ENCODE measurements at regions not wholly inside any gene's neighbourhood (a gene's known extent, or its start where the extent isn't known, plus 50 kb on each side); places are given as distances from the start of the nearest gene placed in this dataset.

DNA sequence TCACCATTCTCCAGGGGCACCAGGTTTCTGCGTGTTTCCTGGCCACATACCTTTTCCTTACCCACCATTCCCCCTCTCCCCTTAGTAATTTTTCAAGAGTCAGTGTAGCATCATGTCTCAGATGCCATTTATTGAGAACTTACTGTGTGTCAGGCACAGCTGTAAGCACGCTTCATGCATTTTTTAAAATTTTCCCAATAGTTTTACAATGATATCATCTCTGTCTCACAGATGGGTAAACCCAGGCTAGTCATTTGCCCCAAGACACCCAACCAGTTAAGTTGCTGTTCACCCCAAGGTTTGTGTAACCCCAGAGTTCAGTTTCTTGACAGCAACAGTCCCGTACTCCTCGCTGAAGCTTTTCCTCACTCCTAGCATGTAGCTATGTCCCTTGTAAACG is 56.4 kb upstream of the IRX3 start:
- Mint-ChIP-seq H3K4me3 (no peak overlapping the region), H3K9me3 (no peaks in the 10 kb centered on the region), H3K36me3 (ENCODE audit: low read depth) (no peaks in the 10 kb centered on the region), H3K27ac (no peak overlapping the region), H3K27me3 (peaks cover 3% of the 10 kb centered on the region), H3K4me1 (ENCODE audit: low read depth) (no peaks in the 10 kb centered on the region)
- POLR2A ChIA-PET = no interaction called here
- CTCF ChIA-PET = no interaction called here
- intact Hi-C loops (cut with micrococcal nuclease) = no loop called here
- DNase-seq (no peak), ATAC-seq (no peak)
- TF ChIP-seq, protein P1, sequence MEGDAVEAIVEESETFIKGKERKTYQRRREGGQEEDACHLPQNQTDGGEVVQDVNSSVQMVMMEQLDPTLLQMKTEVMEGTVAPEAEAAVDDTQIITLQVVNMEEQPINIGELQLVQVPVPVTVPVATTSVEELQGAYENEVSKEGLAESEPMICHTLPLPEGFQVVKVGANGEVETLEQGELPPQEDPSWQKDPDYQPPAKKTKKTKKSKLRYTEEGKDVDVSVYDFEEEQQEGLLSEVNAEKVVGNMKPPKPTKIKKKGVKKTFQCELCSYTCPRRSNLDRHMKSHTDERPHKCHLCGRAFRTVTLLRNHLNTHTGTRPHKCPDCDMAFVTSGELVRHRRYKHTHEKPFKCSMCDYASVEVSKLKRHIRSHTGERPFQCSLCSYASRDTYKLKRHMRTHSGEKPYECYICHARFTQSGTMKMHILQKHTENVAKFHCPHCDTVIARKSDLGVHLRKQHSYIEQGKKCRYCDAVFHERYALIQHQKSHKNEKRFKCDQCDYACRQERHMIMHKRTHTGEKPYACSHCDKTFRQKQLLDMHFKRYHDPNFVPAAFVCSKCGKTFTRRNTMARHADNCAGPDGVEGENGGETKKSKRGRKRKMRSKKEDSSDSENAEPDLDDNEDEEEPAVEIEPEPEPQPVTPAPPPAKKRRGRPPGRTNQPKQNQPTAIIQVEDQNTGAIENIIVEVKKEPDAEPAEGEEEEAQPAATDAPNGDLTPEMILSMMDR (IDR thresholded peaks at IDR 0.05) = no peak

DNA sequence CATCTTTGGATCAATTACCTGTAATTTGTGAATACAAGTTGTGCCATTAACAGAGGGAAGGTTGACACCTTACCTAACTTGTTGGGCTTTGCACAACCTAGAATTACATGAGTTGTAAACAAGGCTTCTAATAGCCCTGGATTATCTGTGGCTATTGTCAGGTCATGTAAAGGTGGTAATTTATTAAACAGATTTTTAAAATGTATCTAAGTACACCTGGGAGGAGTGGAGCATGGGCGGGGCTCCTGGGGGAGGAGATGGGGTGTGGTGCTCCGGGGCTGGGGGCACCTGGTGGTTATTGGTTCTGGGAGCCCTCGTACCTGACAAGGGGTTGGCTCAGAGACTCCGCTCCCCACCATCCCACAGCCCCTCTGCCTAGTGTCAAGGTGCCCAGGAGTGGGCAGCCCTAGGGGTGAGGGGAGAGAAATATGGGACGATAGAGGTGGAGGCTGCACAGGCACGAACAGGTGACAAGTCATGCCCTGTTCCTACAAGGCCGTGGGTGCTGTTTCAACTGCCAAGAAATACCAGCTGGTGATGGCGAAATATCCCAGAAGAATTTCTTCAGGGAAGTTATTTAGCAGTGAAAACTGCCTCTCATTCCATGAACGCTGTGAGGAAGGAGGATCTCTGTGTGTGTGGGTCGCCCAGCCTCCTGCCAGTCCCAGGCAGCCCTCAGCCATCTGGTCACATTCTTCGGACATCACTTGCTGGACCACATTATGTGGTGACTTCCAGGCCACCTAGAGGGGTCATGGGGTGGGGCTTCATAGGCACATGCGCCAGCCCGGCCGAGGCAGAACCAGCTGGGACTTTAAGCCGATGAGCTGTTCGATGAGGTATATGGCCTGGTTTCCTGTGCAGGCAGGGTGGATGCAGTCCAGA is 55.5 kb upstream of the IRX3 start:
- peaks cover 3% of the 10 kb centered on the region for H3K27me3 Mint-ChIP-seq
- ChIA-PET POLR2A (no interaction called here), CTCF (no interaction called here)
- TF ChIP-seq, protein P1 (IDR thresholded peaks at IDR 0.05) = no peak
- no peak for DNase-seq
- H3K9me3 Mint-ChIP-seq = no peaks in the 10 kb centered on the region
- ATAC-seq = no peak
- H3K4me3 Mint-ChIP-seq = no peak overlapping the region
- intact Hi-C loops (cut with micrococcal nuclease) = no loop called here
- H3K27ac Mint-ChIP-seq = no peak overlapping the region
- H3K4me1 Mint-ChIP-seq (ENCODE audit: low read depth) = no peaks in the 10 kb centered on the region
- H3K36me3 Mint-ChIP-seq (ENCODE audit: low read depth) = no peaks in the 10 kb centered on the region

DNA sequence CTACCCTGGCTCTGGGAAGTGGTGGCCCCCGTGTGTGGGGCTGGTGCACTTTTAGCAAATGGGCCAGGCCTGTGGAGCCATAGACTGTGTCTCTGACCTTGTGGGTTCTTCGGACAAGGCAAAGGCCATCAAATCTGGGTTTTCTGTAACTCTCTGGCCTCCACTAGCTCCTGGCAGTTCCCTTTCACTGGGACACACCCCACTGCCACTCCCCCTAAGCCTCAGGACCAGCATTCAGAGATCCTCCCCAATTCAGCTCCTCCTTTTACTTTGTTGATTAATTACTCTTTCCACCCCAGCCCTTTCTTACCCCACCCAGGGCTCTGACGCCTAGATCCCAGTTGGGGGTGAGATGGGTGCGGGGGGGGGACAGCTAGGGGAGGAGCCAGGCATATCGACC is 53.9 kb upstream of the IRX3 start:
- Mint-ChIP-seq H3K9me3 (no peaks in the 10 kb centered on the region), H3K36me3 (ENCODE audit: low read depth) (no peaks in the 10 kb centered on the region), H3K27me3 (peaks cover 6% of the 10 kb centered on the region), H3K4me1 (ENCODE audit: low read depth) (no peaks in the 10 kb centered on the region), H3K4me3 (no peak overlapping the region), H3K27ac (no peak overlapping the region)
- intact Hi-C loops (cut with micrococcal nuclease) = no loop called here
- TF ChIP-seq, protein P1 (IDR thresholded peaks at IDR 0.05) = no peak
- no peak for ATAC-seq
- DNase-seq = no peak
- ChIA-PET POLR2A (no interaction called here), CTCF (no interaction called here)

DNA sequence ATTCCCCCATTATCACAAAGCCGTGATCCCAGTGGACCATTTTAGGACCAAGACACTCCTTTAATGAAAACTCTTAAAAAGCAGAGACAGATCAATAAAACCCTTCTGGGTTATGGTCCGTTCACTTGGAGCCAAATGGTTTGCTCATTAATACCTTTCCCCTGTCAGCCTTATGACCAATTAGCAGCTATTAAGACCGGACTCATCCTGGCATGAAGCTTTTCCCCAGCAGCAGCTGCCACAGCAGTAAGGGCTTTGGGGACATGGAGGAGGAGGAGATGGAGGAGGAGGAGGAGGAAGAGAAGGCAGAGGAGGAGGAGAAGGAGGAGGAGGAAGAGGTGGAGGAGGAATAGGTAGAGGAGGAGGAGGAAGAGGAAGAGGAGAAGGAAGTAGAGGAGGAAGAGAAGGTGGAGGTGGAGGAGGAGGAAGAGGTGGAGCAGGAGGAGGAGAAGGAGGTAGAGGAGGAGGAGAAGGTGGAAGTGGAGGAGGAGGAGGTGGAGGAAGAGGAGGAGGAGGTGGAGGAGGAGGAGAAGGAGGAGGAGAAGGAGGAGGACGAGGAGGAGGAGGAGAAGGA is 50.1 kb upstream of the IRX3 start:
- DNase-seq = no peak
- Mint-ChIP-seq H3K27ac (no peak overlapping the region), H3K9me3 (no peaks in the 10 kb centered on the region), H3K4me3 (no peak overlapping the region), H3K36me3 (ENCODE audit: low read depth) (no peaks in the 10 kb centered on the region), H3K27me3 (peaks cover 7% of the 10 kb centered on the region), H3K4me1 (ENCODE audit: low read depth) (no peaks in the 10 kb centered on the region)
- TF ChIP-seq, protein P1 (IDR thresholded peaks at IDR 0.05) = no peak
- ChIA-PET CTCF (no interaction called here), POLR2A (no interaction called here)
- ATAC-seq = no peak
- intact Hi-C loops (cut with micrococcal nuclease) = no loop called here
